Ovary (tissue), 7 donors: ENCODE measurements at regions not wholly inside any gene's neighbourhood (a gene's known extent, or its start where the extent isn't known, plus 50 kb on each side); places are given as distances from the start of the nearest gene placed in this dataset.

Experiments
- DNase-seq, 5 donors: peaks; one replicate each; pipeline ENCODE4 v3.0.0-alpha.2; 2019 to 2020
- H3K27ac ChIP-seq, 2 donors: fragments of 200-600 bp; one replicate each; pipeline versions ENCODE4 v1.5.1 to v1.8.0; 2019 to 2022
- H3K27me3 ChIP-seq: fragments of 200-600 bp; one replicate; pipeline ENCODE4 v1.8.0; 2022
- H3K36me3 ChIP-seq: fragments of 200-600 bp; sonication (generic); one replicate; pipeline ENCODE4 v1.5.1; 2019
- H3K4me1 ChIP-seq: one replicate; pipeline ENCODE4 v1.8.1; 2013; ENCODE audit warnings: mild to moderate bottlenecking, moderate library complexity; ENCODE audit not compliant: insufficient read depth
- H3K4me3 ChIP-seq: fragments of 200-600 bp; sonication (generic); one replicate; pipeline ENCODE4 v1.5.1; 2017
- H3K9me3 ChIP-seq, 2 donors: fragments of 200-600 bp in 1 of 2; sonication (generic) in 1 of 2; one replicate each; pipeline versions ENCODE4 v1.5.1 to v1.8.1; 2013 to 2019; ENCODE audit warnings: mild to moderate bottlenecking in 1 of 2, moderate library complexity in 1 of 2
- EP300 ChIP-seq: sonication (generic); formaldehyde crosslinking; IDR thresholded peaks from one replicate; pipeline ENCODE4 v1.6.1; 2017; ENCODE audit warnings: antibody characterized with exemption
- POLR2A ChIP-seq: fragments of 450-650 bp; IDR thresholded peaks from one replicate; pipeline ENCODE4 v1.6.1; 2017; ENCODE audit warnings: antibody characterized with exemption, mild to moderate bottlenecking, moderate library complexity
- WGBS, 3 donors: extraction: QIAGEN DNeasy Blood & Tissue Kit in 1 of 3; methylation state at CpG; one replicate each; pipeline versions ENCODE4 v1.1.5 to v1.1.7; 2013 to 2017; 5-methylcytosine and 5-hydroxymethylcytosine counted together
- intact Hi-C, 4 donors: fragments of 100-400 bp; cut with DNase I; formaldehyde crosslinking; loops; one replicate each; pipeline versions ENCODE4 v1.11.0 to v1.15.1; 2022 to 2023
- TF ChIP-seq, protein P1 (sequence below), 3 donors: fragments of 450-650 bp in 2 of 3; fragments of 200-600 bp in 1 of 3; IDR thresholded peaks; one replicate each; pipeline versions ENCODE4 v1.5.1 to v1.8.0; 2016 to 2022; ENCODE audit warnings: antibody characterized with exemption in 3 of 3, mild to moderate bottlenecking in 1 of 3
- donor health status: DM: no; HTN: no; CAD: no; lungs with moderate emphysema.
- donor health status: DM: no; HTN: no; CAD: no.
- donor health status: Bipolar disorder and iron deficiency.
- donor health status: DM: no; HTN: no; CAD: no.
- donor health status: DM: yes; HTN: yes; CAD: no.

DNA sequence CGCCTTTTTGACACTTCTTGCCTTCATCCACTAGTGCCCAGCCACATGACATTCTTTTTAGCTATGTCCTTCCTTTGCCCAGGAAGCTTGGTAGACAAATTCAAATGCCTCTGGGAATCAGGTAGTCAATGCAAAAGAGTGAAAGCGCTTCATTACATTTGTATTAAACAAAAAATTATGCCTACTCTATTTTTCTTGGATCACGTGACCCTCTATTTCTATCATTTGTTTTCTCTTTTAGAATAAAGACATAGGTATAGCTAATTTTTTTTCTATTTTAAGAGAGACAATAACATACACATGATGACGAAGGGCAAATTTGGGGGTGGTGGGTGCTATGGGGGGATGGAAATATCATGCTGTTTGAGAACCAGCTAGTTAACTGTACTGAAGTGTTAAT, 384.8 kb downstream of the C3orf38 start:
- Histone ChIP-seq H3K4me1 (no peaks in the 10 kb centered on the region), H3K4me3 (no peak overlapping the region), H3K9me3 (no peaks in the 10 kb centered on the region), H3K27me3 (no peaks in the 10 kb centered on the region), H3K27ac (no peak overlapping the region), H3K36me3 (no peaks in the 10 kb centered on the region)
- intact Hi-C loops, result no loop called here
- WGBS, 3 donors, result 69 to 71% (median 70%) methylated on average over 4 of the region's 4 CpGs
- TF ChIP-seq POLR2A (no peak), EP300 (no peak)
- TF ChIP-seq, protein P1, sequence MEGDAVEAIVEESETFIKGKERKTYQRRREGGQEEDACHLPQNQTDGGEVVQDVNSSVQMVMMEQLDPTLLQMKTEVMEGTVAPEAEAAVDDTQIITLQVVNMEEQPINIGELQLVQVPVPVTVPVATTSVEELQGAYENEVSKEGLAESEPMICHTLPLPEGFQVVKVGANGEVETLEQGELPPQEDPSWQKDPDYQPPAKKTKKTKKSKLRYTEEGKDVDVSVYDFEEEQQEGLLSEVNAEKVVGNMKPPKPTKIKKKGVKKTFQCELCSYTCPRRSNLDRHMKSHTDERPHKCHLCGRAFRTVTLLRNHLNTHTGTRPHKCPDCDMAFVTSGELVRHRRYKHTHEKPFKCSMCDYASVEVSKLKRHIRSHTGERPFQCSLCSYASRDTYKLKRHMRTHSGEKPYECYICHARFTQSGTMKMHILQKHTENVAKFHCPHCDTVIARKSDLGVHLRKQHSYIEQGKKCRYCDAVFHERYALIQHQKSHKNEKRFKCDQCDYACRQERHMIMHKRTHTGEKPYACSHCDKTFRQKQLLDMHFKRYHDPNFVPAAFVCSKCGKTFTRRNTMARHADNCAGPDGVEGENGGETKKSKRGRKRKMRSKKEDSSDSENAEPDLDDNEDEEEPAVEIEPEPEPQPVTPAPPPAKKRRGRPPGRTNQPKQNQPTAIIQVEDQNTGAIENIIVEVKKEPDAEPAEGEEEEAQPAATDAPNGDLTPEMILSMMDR (IDR thresholded peaks at IDR 0.05), result no peak
- no peak for DNase-seq

DNA sequence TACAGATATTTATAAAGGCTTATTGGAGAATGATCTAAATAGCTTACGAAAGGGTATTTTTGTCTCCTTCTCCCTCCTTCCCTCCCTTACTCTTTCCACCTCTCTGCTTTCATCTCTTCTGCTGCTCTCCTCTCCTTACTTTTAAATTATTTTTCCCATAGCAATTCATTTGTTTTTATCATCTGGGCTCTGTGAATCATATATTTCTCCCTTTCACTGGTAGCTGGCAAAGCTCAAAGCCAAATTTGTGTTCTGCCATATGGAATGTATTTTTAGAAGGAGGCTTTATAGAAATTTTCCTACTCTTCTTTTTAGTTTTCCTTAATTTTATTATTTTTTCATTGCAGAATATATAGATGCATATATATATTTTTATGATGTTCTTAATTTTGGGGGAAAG, 385.8 kb downstream of the C3orf38 start:
- no peaks in the 10 kb centered on the region for H3K36me3 ChIP-seq
- DNase-seq, result no peak
- H3K27ac ChIP-seq, result no peak overlapping the region
- 85 to 94% (median 92%) methylated on average over 1 of the region's 1 CpG for WGBS, 3 donors
- no peaks in the 10 kb centered on the region for H3K27me3 ChIP-seq
- no peaks in the 10 kb centered on the region for H3K9me3 ChIP-seq
- no peak overlapping the region for H3K4me3 ChIP-seq
- TF ChIP-seq, protein P1 (IDR thresholded peaks at IDR 0.05), result no peak
- TF ChIP-seq EP300, result no peak
- TF ChIP-seq POLR2A, result no peak
- intact Hi-C loops, result no loop called here
- H3K4me1 ChIP-seq, result no peaks in the 10 kb centered on the region

DNA sequence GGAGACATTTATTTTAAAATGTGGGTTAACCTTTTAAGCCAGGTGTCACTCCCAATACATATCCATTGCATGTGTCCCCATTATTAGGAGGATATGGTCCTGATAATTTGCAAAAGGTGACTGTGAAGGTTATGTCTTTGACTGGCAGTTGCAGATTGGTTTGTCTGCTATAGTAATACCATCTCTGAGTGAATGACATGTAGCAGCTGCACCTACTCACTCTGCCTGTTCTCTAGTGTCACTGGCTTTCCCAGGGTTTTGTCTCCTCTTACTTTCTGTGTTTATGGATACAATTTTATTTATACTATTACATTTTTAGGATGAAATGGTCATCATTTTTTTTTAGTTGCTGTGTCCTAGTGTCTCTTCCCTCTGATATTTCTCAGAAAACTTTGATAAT, 393.2 kb downstream of the C3orf38 start:
- intact Hi-C loops, result no loop called here
- DNase-seq, result no peak
- Histone ChIP-seq H3K27me3 (no peaks in the 10 kb centered on the region), H3K4me3 (no peak overlapping the region), H3K27ac (no peak overlapping the region), H3K4me1 (no peaks in the 10 kb centered on the region), H3K36me3 (no peaks in the 10 kb centered on the region), H3K9me3 (peaks cover 0 to 3% of the 10 kb centered on the region in 2 donors)
- TF ChIP-seq EP300, result no peak
- no peak for TF ChIP-seq POLR2A
- TF ChIP-seq, protein P1 (IDR thresholded peaks at IDR 0.05), result no peak

DNA sequence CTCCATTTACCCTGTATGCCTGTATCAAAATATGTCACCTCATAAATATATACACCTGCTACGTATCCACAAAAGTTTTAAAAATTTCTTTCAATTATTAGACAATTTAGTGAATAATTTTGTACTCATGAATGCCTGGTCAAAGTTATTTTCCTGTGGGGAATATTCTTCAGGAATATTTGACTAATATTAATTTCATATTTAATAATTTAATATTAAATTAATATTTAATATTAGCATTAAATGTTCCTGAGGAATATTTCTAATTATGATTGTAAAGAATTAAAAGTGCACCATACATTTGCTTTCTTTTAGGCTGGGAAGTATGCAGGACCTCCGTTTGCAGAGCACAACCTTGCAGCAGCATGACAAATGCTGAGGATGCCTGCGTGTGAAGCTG, 422.7 kb downstream of the C3orf38 start:
- H3K9me3 ChIP-seq, result no peaks in the 10 kb centered on the region
- 79 to 86% (median 85%) methylated on average over 3 of the region's 3 CpGs for WGBS, 3 donors
- no peak overlapping the region for H3K4me3 ChIP-seq
- no peaks in the 10 kb centered on the region for H3K36me3 ChIP-seq
- no peak for DNase-seq
- no peak overlapping the region for H3K27ac ChIP-seq
- intact Hi-C loops, result no loop called here
- no peaks in the 10 kb centered on the region for H3K4me1 ChIP-seq
- no peaks in the 10 kb centered on the region for H3K27me3 ChIP-seq
- TF ChIP-seq POLR2A, result no peak
- TF ChIP-seq, protein P1 (IDR thresholded peaks at IDR 0.05), result no peak
- TF ChIP-seq EP300, result no peak

DNA sequence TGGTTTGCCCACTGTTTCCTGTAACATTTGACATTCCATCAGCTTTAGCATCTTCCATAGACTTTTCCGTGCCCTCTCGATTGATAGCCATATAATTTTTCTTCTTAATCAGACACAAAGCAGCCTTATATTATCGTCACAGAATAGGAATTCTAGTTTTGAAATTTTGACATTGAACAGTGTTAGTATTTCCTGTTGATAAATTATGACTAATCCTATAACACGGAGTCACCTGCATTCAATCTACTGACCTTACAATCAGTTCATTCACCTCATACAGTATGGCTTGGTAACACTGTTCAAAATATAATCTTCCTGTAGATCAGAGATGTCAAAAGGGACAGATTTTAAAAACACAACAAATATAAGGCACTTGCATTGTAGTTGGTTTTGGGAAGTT, 423.7 kb downstream of the C3orf38 start:
- no peak for TF ChIP-seq POLR2A
- Histone ChIP-seq H3K27ac (no peak overlapping the region), H3K9me3 (no peaks in the 10 kb centered on the region), H3K4me1 (no peaks in the 10 kb centered on the region), H3K4me3 (no peak overlapping the region), H3K27me3 (no peaks in the 10 kb centered on the region), H3K36me3 (no peaks in the 10 kb centered on the region)
- no peak for DNase-seq
- 78 to 83% (median 81%) methylated on average over 4 of the region's 4 CpGs for WGBS, 3 donors
- intact Hi-C loops, result no loop called here
